IMR-90 (cell line): ENCODE measurements at regions not wholly inside any gene's neighbourhood (a gene's known extent, or its start where the extent isn't known, plus 50 kb on each side); places are given as distances from the start of the nearest gene placed in this dataset.
A peak's percentile ranks its signal among the peaks of the same experiment; 100 is the strongest.

Experiments
- ATAC-seq: fragments of 200-7000 bp; cut with Tn5 transposase; 2 replicates; pipeline ENCODE4 v1.9.1; 2020; ENCODE audit warnings: low read depth, mild to moderate bottlenecking, moderate library complexity
- BruUV-seq: library from RNA; stranded (reverse); fragments of 400-500 nt; replicated peaks from 2 replicates; lab custom pipeline; 2021; lab: Mats Ljungman, UMichigan
- CTCF ChIA-PET: fragments of 300-600 bp; formaldehyde crosslinking; extraction: SDS; loops from one replicate; lab custom pipeline; 2021; ENCODE audit warnings: antibody characterized with exemption; lab: Yijun Ruan, JAX
- POLR2A ChIA-PET: fragments of 300-600 bp; sonication (Branson Sonifier 250); formaldehyde crosslinking; loops from one replicate; lab custom pipeline; 2022; ENCODE audit warnings: antibody characterized with exemption; ENCODE audit not compliant: unreplicated experiment; lab: Charles Lee
- DNase-seq: peaks from one replicate; pipeline ENCODE4 v3.0.0; 2013
- H2AFZ ChIP-seq: replicated peaks from 2 replicates; pipeline ENCODE3; 2013; ENCODE audit warnings: low read length, mild to moderate bottlenecking; ENCODE audit not compliant: poor library complexity
- H2AK5ac ChIP-seq: 2 replicates; pipeline ENCODE4 v1.6.1; 2013; ENCODE audit warnings: low read depth, low read length, inconsistent platforms
- H2AK9ac ChIP-seq: replicated peaks from 2 replicates; pipeline ENCODE3; 2013; ENCODE audit warnings: mild to moderate bottlenecking, low read depth, low read length, moderate library complexity; ENCODE audit not compliant: poor library complexity
- H2BK120ac ChIP-seq: 2 replicates; pipeline ENCODE4 v1.6.1; 2013; ENCODE audit warnings: low read depth, low read length, inconsistent platforms
- H2BK15ac ChIP-seq: 3 replicates; pipeline ENCODE4 v1.6.1; 2013; ENCODE audit warnings: low read depth, low read length, inconsistent platforms
- H2BK20ac ChIP-seq: 2 replicates; pipeline ENCODE4 v1.6.1; 2013; ENCODE audit warnings: low read depth, mild to moderate bottlenecking, inconsistent platforms, low read length, moderate library complexity
- H2BK5ac ChIP-seq: 2 replicates; pipeline ENCODE4 v1.6.1; 2013; ENCODE audit warnings: mild to moderate bottlenecking, low read depth, low read length, inconsistent platforms; ENCODE audit not compliant: poor library complexity, severe bottlenecking
- H3K14ac ChIP-seq: replicated peaks from 2 replicates; pipeline ENCODE4 v1.6.1; 2013; ENCODE audit warnings: low read depth, low read length, inconsistent platforms
- H3K18ac ChIP-seq: 2 replicates; pipeline ENCODE4 v1.6.1; 2013; ENCODE audit warnings: low read depth, low read length, control low read depth
- H3K23ac ChIP-seq: 2 replicates; pipeline ENCODE4 v1.6.1; 2013; ENCODE audit warnings: low read depth, low read length, inconsistent platforms
- H3K27ac ChIP-seq: 2 replicates; pipeline ENCODE4 v1.5.1; 2013; ENCODE audit warnings: mild to moderate bottlenecking, control low read depth, low read length; ENCODE audit not compliant: insufficient read depth
- H3K27me3 ChIP-seq: 2 replicates; pipeline ENCODE4 v1.6.1; 2013; ENCODE audit warnings: low read length; ENCODE audit not compliant: control insufficient read depth, insufficient read depth
- H3K36me3 ChIP-seq: 2 replicates; pipeline ENCODE4 v1.6.1; 2013; ENCODE audit warnings: low read length, mixed read lengths; ENCODE audit not compliant: control insufficient read depth, insufficient read depth
- H3K4ac ChIP-seq: 2 replicates; pipeline ENCODE4 v1.6.1; 2013; ENCODE audit warnings: low read depth, low read length, inconsistent platforms
- H3K4me1 ChIP-seq: 2 replicates; pipeline ENCODE4 v1.6.1; 2013; ENCODE audit warnings: low read length, mixed read lengths; ENCODE audit not compliant: control insufficient read depth, insufficient read depth
- H3K4me2 ChIP-seq: 2 replicates; pipeline ENCODE4 v1.6.1; 2013; ENCODE audit warnings: low read depth, mild to moderate bottlenecking, control low read depth, low read length, moderate library complexity
- H3K4me3 ChIP-seq: 2 replicates; pipeline ENCODE4 v1.5.1; 2013; ENCODE audit warnings: low read depth, mild to moderate bottlenecking, control low read depth, low read length, moderate library complexity; ENCODE audit not compliant: insufficient read depth
- H3K56ac ChIP-seq: 2 replicates; pipeline ENCODE4 v1.6.1; 2013; ENCODE audit warnings: low read length, inconsistent platforms; ENCODE audit not compliant: insufficient read depth; ENCODE audit errors: extremely low read depth
- H3K79me1 ChIP-seq, 2 experiments: 2 replicates each; pipeline ENCODE4 v1.6.1; 2013; ENCODE audit warnings: low read length in 2 of 2, inconsistent platforms in 1 of 2, low read depth in 1 of 2
- H3K9ac ChIP-seq: 2 replicates; pipeline ENCODE4 v1.6.1; 2013; ENCODE audit warnings: low read depth, low read length, control low read depth
- H3K9me1 ChIP-seq: 2 replicates; pipeline ENCODE4 v1.6.1; 2013; ENCODE audit warnings: low read length, inconsistent platforms; ENCODE audit not compliant: insufficient read depth
- H3K9me3 ChIP-seq: 2 replicates; pipeline ENCODE4 v1.6.1; 2013; ENCODE audit warnings: low read length; ENCODE audit not compliant: control insufficient read depth, insufficient read depth
- H4K20me1 ChIP-seq: 2 replicates; pipeline ENCODE4 v1.6.1; 2013; ENCODE audit warnings: low read length, inconsistent platforms; ENCODE audit not compliant: insufficient read depth
- H4K5ac ChIP-seq: 2 replicates; pipeline ENCODE4 v1.6.1; 2013; ENCODE audit warnings: mild to moderate bottlenecking, low read depth, low read length, control low read depth
- H4K8ac ChIP-seq, 2 experiments: 2 replicates each; pipeline ENCODE4 v1.6.1; 2013; ENCODE audit warnings: low read depth in 2 of 2, low read length in 2 of 2, control low read depth in 1 of 2, inconsistent platforms in 1 of 2
- H4K91ac ChIP-seq: 2 replicates; pipeline ENCODE4 v1.6.1; 2013; ENCODE audit warnings: low read depth, low read length, inconsistent platforms; ENCODE audit not compliant: insufficient read depth
- CTCF ChIP-seq: conservative IDR thresholded peaks from 2 replicates; pipeline ENCODE4 v1.5.1; 2012; ENCODE audit warnings: mild to moderate bottlenecking, low read depth, low read length, improper control_type of control experiment
- MAFK ChIP-seq: IDR thresholded peaks from 2 replicates; pipeline ENCODE4 v1.6.1; 2012; ENCODE audit warnings: low read depth, low read length, improper control_type of control experiment
- POLR2A ChIP-seq: IDR thresholded peaks from 2 replicates; pipeline ENCODE4 v1.6.1; 2012; ENCODE audit warnings: mild to moderate bottlenecking, low read depth, low read length
- RAD21 ChIP-seq: IDR thresholded peaks from 2 replicates; pipeline ENCODE4 v1.6.1; 2012; ENCODE audit warnings: low read length, improper control_type of control experiment
- RFX5 ChIP-seq: IDR thresholded peaks from 2 replicates; pipeline ENCODE4 v1.8.0; 2012; ENCODE audit warnings: low read depth, mild to moderate bottlenecking, low read length, moderate library complexity
- WGBS, 2 experiments: methylation state at CpG; one replicate each; pipeline versions ENCODE4 v1.1.5 to v1.1.7; 2013; ENCODE audit warnings: missing lambda C conversion rate in 2 of 2; ENCODE audit not compliant: insufficient read length in 1 of 2; ENCODE audit errors: extremely low coverage in 2 of 2; 5-methylcytosine and 5-hydroxymethylcytosine counted together
- dilution Hi-C: fragments of 300-500 bp; cut with HindIII; formaldehyde crosslinking; loops from one replicate; pipeline ENCODE4 v1.14.3; 2018; ENCODE audit warnings: low sequenced_read_pairs; ENCODE audit not compliant: unreplicated experiment
- in situ Hi-C: fragments of 300-500 bp; cut with MboI; formaldehyde crosslinking; loops from 3 replicates; pipeline ENCODE4 v1.14.3; 2019; ENCODE audit warnings: low sequenced_read_pairs, inconsistent platforms, mixed read lengths
- intact Hi-C: fragments of 100-400 bp; cut with micrococcal nuclease; formaldehyde crosslinking; loops from 2 replicates; pipeline ENCODE4 v1.10.0; 2022
- TF ChIP-seq, protein P1 (sequence below): fragments of 150-350 bp; IDR thresholded peaks from 2 replicates; pipeline ENCODE4 v1.6.1; 2016; ENCODE audit warnings: low read depth, mild to moderate bottlenecking, low read length, moderate library complexity, borderline replicate concordance

- Histone ChIP-seq H3K18ac (no peak overlapping the region), H4K91ac (no peak overlapping the region; the same call in 1 of the 2 replicates), H3K23ac (no peak overlapping the region), H3K4me1 (no peaks in the 10 kb centered on the region; the same call in 1 of the 2 replicates), H3K36me3 (no peaks in the 10 kb centered on the region), H2BK15ac (no peak overlapping the region), H2BK5ac (no peak overlapping the region), H3K79me1 (no peaks in the 10 kb centered on the region), H2AK9ac (no peak overlapping the region), H2AK5ac (peak overlapping the region; percentile 82), H3K27me3 (no peaks in the 10 kb centered on the region), H4K8ac (no peak overlapping the region), H3K27ac (no peak overlapping the region), H3K56ac (no peak overlapping the region), H3K4me2 (no peak overlapping the region), H3K9me3 (no peaks in the 10 kb centered on the region), H2BK120ac (no peak overlapping the region), H3K9me1 (no peaks in the 10 kb centered on the region), H3K4me3 (no peak overlapping the region), H2BK20ac (peak overlapping the region; percentile 34; the same call in 1 of the 2 replicates), H4K5ac (no peak overlapping the region), H3K9ac (no peak overlapping the region), H2AFZ (peak overlapping the region; percentile 9), H3K14ac (no peak overlapping the region), H3K4ac (no peak overlapping the region; the same call in 1 of the 2 replicates), H4K20me1 (no peaks in the 10 kb centered on the region)
- BruUV-seq: no TSS peak
- ChIA-PET POLR2A (no interaction called here), CTCF (interaction anchor here (1.8 kb wide), 1 partner anchor 36 kb away, joined by 3 read pairs; no protein-coding TSS in a partner anchor)
- DNase-seq (no peak), ATAC-seq (no peak)
- intact Hi-C loops (no loop called here), in situ Hi-C loops (no loop called here), dilution Hi-C loops (no loop called here)
- TF ChIP-seq MAFK (no peak), RAD21 (no peak), POLR2A (no peak), CTCF (no peak), RFX5 (no peak)
- TF ChIP-seq, protein P1, sequence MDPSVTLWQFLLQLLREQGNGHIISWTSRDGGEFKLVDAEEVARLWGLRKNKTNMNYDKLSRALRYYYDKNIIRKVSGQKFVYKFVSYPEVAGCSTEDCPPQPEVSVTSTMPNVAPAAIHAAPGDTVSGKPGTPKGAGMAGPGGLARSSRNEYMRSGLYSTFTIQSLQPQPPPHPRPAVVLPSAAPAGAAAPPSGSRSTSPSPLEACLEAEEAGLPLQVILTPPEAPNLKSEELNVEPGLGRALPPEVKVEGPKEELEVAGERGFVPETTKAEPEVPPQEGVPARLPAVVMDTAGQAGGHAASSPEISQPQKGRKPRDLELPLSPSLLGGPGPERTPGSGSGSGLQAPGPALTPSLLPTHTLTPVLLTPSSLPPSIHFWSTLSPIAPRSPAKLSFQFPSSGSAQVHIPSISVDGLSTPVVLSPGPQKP: no peak
- 100% methylated on average over 2 of the region's 7 CpGs; no CpG with 5 or more reads in 1 of the 2 experiments for WGBS, 2 experiments
Measured at GRCh38 chr1:199741586-199741985, 285.9 kb upstream of the NR5A2 start.
